ENCODE measurements at regions not wholly inside any gene's neighbourhood (a gene's known extent, or its start where the extent isn't known, plus 50 kb on each side); places are given as distances from the start of the nearest gene placed in this dataset.

DNA sequence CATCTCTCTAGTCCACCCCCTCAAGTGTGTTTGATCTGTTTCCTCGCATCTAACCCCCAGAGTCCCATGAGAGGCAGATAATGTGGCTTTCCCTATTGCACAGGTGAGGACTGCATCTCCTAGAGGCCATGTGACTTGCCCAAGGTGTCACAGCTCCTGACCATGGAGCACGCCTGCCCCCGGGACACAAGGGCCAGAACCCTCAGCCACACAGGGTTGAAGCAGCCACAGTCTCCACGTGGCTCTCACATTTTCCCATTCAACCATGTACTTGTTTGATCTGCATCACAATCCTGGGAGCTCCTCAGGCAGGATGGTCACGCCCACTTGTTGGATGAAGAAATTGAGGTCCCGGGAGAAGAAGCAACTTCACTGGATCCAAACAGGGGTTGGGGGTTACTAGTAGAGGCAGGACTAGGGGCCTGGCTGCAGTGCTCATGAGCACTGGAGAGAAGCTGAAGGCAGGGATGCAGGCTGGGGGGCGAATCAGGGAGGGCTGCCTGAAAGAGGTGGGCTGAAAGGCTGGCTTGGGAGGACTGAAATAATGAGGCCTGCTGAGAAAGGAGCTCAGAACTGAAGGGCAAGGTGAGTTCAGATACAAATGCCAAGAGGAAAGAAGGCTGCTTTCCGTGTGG, 207.9 kb downstream of the PTPRU start:
- TF ChIP-seq, protein P1, sequence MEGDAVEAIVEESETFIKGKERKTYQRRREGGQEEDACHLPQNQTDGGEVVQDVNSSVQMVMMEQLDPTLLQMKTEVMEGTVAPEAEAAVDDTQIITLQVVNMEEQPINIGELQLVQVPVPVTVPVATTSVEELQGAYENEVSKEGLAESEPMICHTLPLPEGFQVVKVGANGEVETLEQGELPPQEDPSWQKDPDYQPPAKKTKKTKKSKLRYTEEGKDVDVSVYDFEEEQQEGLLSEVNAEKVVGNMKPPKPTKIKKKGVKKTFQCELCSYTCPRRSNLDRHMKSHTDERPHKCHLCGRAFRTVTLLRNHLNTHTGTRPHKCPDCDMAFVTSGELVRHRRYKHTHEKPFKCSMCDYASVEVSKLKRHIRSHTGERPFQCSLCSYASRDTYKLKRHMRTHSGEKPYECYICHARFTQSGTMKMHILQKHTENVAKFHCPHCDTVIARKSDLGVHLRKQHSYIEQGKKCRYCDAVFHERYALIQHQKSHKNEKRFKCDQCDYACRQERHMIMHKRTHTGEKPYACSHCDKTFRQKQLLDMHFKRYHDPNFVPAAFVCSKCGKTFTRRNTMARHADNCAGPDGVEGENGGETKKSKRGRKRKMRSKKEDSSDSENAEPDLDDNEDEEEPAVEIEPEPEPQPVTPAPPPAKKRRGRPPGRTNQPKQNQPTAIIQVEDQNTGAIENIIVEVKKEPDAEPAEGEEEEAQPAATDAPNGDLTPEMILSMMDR (IDR thresholded peaks at IDR 0.05), result no peak
- TF ChIP-seq POLR2AphosphoS5 (IDR thresholded peaks at IDR 0.05), result no peak
- no peak for TF ChIP-seq POLR2A (IDR thresholded peaks at IDR 0.05)
